ENCODE measurements at regions not wholly inside any gene's neighbourhood (a gene's known extent, or its start where the extent isn't known, plus 50 kb on each side); places are given as distances from the start of the nearest gene placed in this dataset.
"Not testable (repeated sequence)": the region's sequence is repeated elsewhere in the genome, so short reads cannot be mapped to it uniquely, and the experiment has no call there.

DNA sequence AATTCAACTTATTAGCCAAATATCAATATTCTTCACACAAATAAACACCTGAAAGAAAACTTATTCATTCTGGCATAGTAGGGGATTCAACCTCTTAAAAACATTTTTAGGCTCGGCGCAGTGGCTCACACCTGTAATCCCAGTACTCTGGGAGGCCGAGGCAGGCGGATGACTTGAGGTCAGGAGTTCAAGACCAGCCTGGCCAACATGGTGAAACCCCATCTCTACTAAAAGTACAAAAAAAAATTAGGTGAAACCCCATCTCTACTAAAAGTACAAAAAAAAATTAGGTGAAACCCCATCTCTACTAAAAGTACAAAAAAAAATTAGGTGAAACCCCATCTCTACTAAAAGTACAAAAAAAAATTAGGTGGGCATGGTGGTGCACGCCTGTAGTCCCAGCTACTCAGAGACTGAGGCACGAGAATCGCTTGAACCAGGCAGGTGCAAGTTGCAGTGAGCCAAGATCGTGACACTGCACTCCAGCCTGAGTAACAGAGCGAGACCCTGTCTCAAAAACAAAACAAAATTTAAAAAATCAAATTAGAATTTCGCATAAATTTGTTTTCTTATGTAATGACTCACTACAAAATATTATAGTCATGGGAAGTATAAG, 308.0 kb upstream of the POU5F2 start:
- RAD21 ChIA-PET (ENCODE audit: unreplicated experiment); H3K4me1 ChIP-seq (ENCODE audit: control insufficient read depth, insufficient read depth, low read length); BruUV-seq (replicated peaks); H3K79me2 ChIP-seq (ENCODE audit: control insufficient read depth, insufficient read depth, low read length); FAIRE-seq; H3K9ac ChIP-seq (ENCODE audit: control insufficient read depth, insufficient read depth, low read length); SMC1A ChIA-PET (ENCODE audit: uncharacterized antibody, unreplicated experiment); H3K27ac ChIP-seq (ENCODE audit: control insufficient read depth, insufficient read depth); in situ Hi-C loops (cut with MboI); DNase-seq (ENCODE audit: low read depth, low spot score); POLR2A ChIA-PET; H3K9me3 ChIP-seq (replicated peaks; ENCODE audit: control insufficient read depth, insufficient read depth, low read length); intact Hi-C loops (cut with micrococcal nuclease; ENCODE audit: unreplicated experiment); H3K4me3 ChIP-seq; H3K36me3 ChIP-seq (ENCODE audit: control insufficient read depth in 2 of 2, insufficient read depth in 2 of 2, low read length in 1 of 2); H4K20me1 ChIP-seq (ENCODE audit: control insufficient read depth, insufficient read depth); H3K27me3 ChIP-seq (replicated peaks in 1 of 2; ENCODE audit: control insufficient read depth in 2 of 2, insufficient read depth in 2 of 2, low read length in 1 of 2); H2AFZ ChIP-seq (ENCODE audit: control insufficient read depth, low read depth, low read length): not testable (repeated sequence)
- 13% methylated on average over 10 of the region's 10 CpGs for WGBS (ENCODE audit: insufficient coverage, insufficient replicate concordance, low lambda C conversion rate, missing lambda C conversion rate)
- 0 out of 2 replicates have a peak, but pooled peaks have one; percentile 30 for TF ChIP-seq NR2F1 (conservative IDR thresholded peaks at IDR 0.05)
- ATAC-seq, result peak; percentile 51
- 0 out of 2 replicates have a peak overlapping the region, but pooled peaks have one; percentile 13 for H3K4me2 ChIP-seq (ENCODE audit: control insufficient read depth, insufficient read depth)
- CTCF ChIA-PET, result interaction anchor here (0.7 kb wide), 1 partner anchor 442 kb away, joined by 3 read pairs; no protein-coding TSS in a partner anchor

GRCh38 chr5:94045839-94046782, 304.7 kb upstream of the POU5F2 start:
- Histone ChIP-seq H3K36me3 (ENCODE audit: control insufficient read depth in 2 of 2, insufficient read depth in 2 of 2, low read length in 1 of 2) (no peaks in the 10 kb centered on the region; a peak in 1 of 4 replicates), H2AFZ (ENCODE audit: control insufficient read depth, low read depth, low read length) (no peak overlapping the region), H3K9ac (ENCODE audit: control insufficient read depth, insufficient read depth, low read length) (no peak overlapping the region), H3K9me3 (replicated peaks; ENCODE audit: control insufficient read depth, insufficient read depth, low read length) (no peaks in the 10 kb centered on the region; the same call in 2 of the 3 replicates), H3K4me3 (no peak overlapping the region), H3K4me1 (ENCODE audit: control insufficient read depth, insufficient read depth, low read length) (peaks cover 4% of the 10 kb centered on the region; the same call in 1 of the 2 replicates), H3K4me2 (ENCODE audit: control insufficient read depth, insufficient read depth) (no peak overlapping the region), H3K27me3 (replicated peaks in 1 of 2; ENCODE audit: control insufficient read depth in 2 of 2, insufficient read depth in 2 of 2, low read length in 1 of 2) (no peaks in the 10 kb centered on the region), H3K27ac (ENCODE audit: control insufficient read depth, insufficient read depth) (no peak overlapping the region), H4K20me1 (ENCODE audit: control insufficient read depth, insufficient read depth) (no peaks in the 10 kb centered on the region), H3K79me2 (ENCODE audit: control insufficient read depth, insufficient read depth, low read length) (no peaks in the 10 kb centered on the region)
- ATAC-seq (no peak), FAIRE-seq (no peak), DNase-seq (ENCODE audit: low read depth, low spot score) (no peak)
- in situ Hi-C loops (cut with MboI) (no loop called here), intact Hi-C loops (cut with micrococcal nuclease; ENCODE audit: unreplicated experiment) (no loop called here)
- BruUV-seq (replicated peaks), result no TSS peak
- ChIA-PET RAD21 (ENCODE audit: unreplicated experiment) (no interaction called here), CTCF (no interaction called here), POLR2A (no interaction called here), SMC1A (ENCODE audit: uncharacterized antibody, unreplicated experiment) (no interaction called here)
- WGBS (ENCODE audit: insufficient coverage, insufficient replicate concordance, low lambda C conversion rate, missing lambda C conversion rate), result 81% methylated on average over 6 of the region's 6 CpGs
- TF ChIP-seq ZBED1 (IDR thresholded peaks at IDR 0.05; ENCODE audit: borderline replicate concordance), result no peak
- TF ChIP-seq RCOR1 (conservative IDR thresholded peaks at IDR 0.05; ENCODE audit: low read depth, low read length), result no peak
- TF ChIP-seq YY1 (IDR thresholded peaks at IDR 0.05; ENCODE audit: low read depth, low read length), result no peak
- TF ChIP-seq BMI1 (IDR thresholded peaks at IDR 0.05; ENCODE audit: borderline replicate concordance), result no peak
- no peak for TF ChIP-seq ZNF217 (IDR thresholded peaks at IDR 0.05)
- no peak for TF ChIP-seq FOS (IDR thresholded peaks at IDR 0.05; ENCODE audit: borderline replicate concordance, extremely low read depth, insufficient read length)
- TF ChIP-seq JUNB (IDR thresholded peaks at IDR 0.05), result no peak
- TF ChIP-seq FOXM1 (IDR thresholded peaks at IDR 0.05; ENCODE audit: low read depth, low read length), result no peak
- TF ChIP-seq ELK1 (IDR thresholded peaks at IDR 0.05; ENCODE audit: low read depth, low read length), result no peak
- TF ChIP-seq ZNF274 (IDR thresholded peaks at IDR 0.05; ENCODE audit: insufficient read depth, insufficient read length), result no peak
- TF ChIP-seq PRDM15 (CRISPR knock-in tag; IDR thresholded peaks at IDR 0.05), result no peak

Measured in GM12878 (cell line).